Activated CD8-positive, alpha-beta memory T cell treated with anti-CD3 and anti-CD28 coated beads for 48 hours (primary cell): ENCODE measurements at regions not wholly inside any gene's neighbourhood (a gene's known extent, or its start where the extent isn't known, plus 50 kb on each side); places are given as distances from the start of the nearest gene placed in this dataset.
"Not testable (repeated sequence)": the region's sequence is repeated elsewhere in the genome, so short reads cannot be mapped to it uniquely, and the experiment has no call there.

Experiments used
- DNase-seq, 3 experiments: peaks; one replicate each; pipeline ENCODE4 v3.0.0-alpha.2; 2020; ENCODE audit warnings: low read depth in 2 of 3, low spot score in 2 of 3

DNA sequence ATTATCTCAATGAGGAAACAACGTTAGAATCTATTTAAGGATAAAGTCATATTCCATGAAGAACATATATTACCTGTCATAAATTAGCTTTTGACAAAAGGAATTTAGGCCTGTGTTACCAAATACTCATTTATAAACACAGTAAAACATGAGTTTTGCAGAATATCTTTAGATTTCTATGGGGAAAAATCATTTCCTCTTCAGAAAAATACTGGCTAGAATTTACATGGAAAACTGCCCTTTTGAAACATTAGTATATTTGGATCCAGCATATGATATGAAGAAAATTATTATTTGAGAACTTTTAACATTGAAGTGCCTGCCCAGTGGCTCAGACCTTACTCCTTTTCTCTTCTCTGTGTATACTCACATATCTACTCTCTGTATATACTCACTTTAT, 131.4 kb upstream of the NEIL3 start:
- no peak for DNase-seq

DNA sequence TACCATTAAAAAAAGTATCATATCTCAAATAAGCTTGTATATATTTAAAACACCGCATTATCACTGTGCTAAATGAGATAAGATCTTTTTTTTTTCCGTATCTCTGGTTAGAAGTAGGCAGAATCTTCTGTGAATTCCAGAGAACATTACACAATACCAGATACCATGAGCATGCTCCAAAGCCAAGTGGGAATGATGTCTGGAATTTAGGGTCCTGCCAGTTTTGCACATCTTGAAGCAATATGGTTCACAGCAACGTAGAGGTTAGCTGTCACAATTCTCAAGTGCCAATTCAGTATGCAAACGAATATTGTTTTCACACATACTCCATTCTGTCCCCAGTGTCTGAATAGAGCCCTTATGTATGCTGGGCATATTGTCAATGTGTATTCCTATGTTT, 127.5 kb upstream of the NEIL3 start:
- DNase-seq, result no peak

DNA sequence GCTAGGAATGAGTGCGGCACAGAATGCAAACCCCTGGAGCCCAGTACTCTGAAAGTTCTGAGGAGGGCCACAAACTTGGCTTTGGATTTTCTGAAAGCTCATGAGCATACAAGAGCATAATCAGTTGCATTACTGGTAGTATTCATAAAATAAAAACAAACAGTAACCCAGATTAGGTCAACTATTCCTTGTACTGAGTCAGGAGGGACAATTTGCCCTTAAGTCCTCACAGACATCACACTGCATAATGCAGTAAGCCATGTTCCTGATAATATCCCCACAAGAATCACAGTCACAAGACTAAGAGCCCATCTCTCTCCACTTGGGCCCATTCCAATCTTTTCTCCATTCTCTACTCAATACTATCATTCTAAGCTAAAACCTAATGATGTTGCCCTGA, 126.9 kb upstream of the NEIL3 start:
- DNase-seq, result no peak

DNA sequence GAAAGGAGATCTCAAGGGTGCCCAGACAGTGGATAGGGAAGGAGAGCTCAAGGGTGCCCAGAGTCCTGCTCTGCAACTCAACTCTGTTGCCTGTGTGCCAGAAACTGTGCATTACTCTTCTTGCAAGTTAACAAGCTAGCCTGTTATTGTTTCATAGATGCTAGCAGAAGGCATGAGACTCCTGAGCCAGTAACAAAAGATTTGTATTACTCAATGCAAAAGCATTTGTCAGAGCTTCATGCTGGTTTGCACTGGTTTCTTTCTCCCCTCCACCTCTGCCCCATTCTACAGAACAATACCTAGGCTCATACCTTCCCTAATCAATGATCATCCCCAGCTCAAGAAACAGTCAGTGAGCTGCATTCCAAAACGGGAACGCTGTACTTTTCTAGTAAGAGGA, 124.5 kb upstream of the NEIL3 start:
- no peak for DNase-seq

GRCh38 chr4:177185579-177185978, 124.1 kb upstream of the NEIL3 start:
- DNase-seq, result no peak

- no peak for DNase-seq
Observed at GRCh38 chr4:177187371-177187770, 122.3 kb upstream of the NEIL3 start.

- no peak for DNase-seq
Observed at GRCh38 chr4:177190995-177191580, 118.6 kb upstream of the NEIL3 start.

- no peak for DNase-seq
Observed at GRCh38 chr4:177191586-177191985, 118.1 kb upstream of the NEIL3 start.

DNA sequence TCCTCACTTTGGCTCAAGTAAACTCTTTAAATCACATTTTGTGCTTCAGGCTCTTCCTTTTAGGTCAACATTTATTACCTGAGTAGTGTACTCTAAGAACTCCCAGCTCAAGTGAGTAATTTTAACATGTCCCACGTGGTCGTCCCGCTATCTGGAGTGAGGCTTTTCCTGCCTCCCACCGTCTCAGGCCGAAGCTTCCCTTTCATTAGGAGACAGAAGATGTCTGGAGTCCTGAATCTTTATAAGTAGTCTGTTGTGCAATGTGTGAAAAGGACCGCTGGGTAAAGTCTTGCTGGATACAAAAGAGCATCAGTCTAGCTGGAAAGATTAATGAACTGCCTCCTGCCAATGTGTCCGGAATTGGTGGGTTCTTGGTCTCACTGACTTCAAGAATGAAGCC, 117.7 kb upstream of the NEIL3 start:
- no peak for DNase-seq

DNA sequence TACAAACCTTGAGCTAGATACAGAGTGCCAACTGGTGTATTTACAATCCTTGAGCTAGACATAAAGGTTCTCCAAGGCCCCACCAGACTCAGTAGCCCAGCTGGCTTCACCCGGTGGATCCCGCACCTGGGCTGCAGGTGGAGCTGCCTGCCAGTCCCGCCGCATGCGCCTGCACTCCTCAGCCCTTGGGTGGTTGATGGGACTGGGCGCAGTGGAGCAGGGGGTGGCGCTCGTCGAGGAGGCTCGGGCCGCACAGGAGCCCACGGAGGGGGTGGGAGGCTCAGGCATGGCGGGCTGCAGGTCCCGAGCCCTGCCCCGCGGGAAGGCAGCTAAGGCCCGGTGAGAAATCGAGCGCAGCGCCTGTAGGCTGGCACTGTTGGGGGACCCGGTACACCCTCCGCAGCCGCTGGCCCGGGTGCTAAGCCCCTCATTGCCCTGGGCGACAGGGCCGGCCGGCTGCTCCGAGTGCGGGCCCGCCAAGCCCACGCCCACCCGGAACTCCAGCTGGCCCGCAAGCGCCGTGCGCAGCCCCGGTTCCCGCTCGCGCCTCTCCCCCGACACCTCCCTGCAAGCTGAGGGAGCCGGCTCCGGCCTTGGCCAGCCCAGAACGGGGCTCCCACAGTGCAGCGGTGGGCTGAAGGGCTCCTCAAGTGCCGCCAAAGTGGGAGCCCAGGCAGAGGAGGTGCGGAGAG, 116.5 kb upstream of the NEIL3 start:
- not testable (repeated sequence) for DNase-seq

GRCh38 chr4:177194906-177195305, 114.8 kb upstream of the NEIL3 start:
- DNase-seq, result no peak

- DNase-seq, result no peak
Observed at GRCh38 chr4:177196615-177197014, 113.1 kb upstream of the NEIL3 start.

DNA sequence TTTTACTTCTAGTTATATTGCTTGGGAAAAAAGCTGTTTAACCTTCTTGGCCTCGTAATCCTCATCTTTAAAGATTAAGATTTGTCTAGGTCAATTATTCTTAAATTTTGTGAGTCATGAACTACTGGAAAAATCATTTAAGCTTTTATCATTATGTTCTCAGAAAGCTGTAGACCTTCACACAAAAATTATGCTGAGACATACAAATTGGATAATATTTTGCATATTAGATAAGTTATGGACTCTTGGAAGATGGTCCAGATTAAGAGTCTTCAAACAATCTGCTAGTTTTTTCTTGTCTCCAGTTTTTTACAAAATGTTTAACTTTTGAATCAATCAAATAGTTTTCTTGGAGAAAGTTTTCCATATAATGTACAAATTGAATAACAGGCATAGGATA, 108.1 kb upstream of the NEIL3 start:
- no peak for DNase-seq

DNA sequence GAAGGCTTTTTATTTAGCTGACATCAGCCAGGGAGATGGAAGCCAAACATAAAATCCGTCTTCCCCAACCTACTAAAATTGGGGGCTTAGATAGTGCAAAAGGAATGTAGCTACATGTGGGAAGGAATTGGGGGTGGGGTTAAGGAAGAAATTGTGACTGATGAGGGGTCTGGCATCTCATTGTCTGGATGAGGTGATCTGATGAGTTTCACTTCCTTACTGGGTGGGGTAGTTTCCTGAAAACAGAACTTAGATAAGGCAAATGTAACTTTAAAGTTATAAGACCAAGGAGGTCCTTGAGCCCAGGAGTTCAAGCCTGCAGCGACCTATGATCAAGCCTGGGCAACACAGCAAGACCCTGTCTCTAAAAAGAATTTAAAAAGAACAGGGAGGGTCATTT, 105.5 kb upstream of the NEIL3 start:
- no peak for DNase-seq

DNA sequence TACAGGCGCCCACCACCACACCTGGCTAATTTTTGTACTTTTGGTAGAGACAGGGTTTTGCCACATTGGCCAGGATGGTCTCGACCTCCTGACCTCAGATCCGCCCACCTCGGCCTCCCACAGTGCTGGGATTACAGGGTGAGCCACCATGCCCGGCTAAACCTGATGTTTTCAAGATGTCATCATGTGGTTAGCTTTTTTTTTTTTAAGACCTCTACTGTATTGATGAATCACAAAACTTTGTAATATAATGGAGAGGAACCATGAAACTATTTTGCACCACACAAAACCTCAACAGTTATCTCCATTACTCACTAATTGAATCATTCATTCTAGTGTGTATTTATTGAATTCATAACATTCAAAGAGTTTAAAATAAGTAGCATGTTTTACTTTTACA, 94.7 kb upstream of the NEIL3 start:
- DNase-seq, result peak in 1 of 3 experiments; percentile 6

DNA sequence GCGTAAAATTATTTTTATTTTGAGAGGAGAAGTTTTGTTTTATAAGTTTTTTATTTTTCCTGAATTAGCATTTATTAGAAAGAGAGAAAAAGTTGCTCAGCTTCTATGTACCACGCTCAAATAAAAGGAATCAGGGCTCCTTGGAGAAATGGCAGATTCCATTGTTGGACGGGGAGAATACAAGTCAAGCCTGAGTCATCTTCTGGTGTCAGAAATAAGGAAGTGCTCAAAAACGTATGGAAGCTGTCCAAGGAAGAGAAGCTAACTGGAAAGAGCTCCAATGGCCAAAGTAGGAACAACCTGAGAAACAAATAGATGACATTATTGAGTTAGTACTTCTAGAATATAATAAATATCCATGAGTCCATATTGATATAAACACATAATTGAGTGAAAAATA, 89.3 kb upstream of the NEIL3 start:
- DNase-seq, result no peak

- no peak for DNase-seq
Observed at GRCh38 chr4:177222781-177223180, 86.9 kb upstream of the NEIL3 start.

- no peak for DNase-seq
Observed at GRCh38 chr4:177225605-177226004, 84.1 kb upstream of the NEIL3 start.

- DNase-seq, result no peak
Observed at GRCh38 chr4:177227636-177228035, 82.0 kb upstream of the NEIL3 start.

DNA sequence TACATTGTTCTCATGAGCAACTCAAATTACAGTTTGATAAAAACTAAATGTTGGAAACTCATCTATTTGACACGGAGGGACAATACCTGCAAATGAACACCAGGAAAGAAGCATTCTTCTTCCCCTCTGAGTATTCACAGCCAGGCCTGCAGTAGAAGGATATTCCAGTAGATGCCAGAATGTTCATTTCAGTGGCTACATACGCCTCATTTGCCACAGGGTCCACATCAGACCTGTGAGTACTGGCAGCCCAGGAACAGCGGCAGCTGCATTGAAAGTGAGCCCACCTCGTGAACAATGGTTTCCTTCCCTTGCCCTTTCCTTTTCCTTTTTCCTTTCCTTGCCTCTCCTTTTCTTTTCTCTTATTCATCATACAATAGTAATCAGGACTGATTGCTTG, 81.1 kb upstream of the NEIL3 start:
- no peak for DNase-seq

- no peak for DNase-seq
Observed at GRCh38 chr4:177229331-177229730, 80.3 kb upstream of the NEIL3 start.

DNA sequence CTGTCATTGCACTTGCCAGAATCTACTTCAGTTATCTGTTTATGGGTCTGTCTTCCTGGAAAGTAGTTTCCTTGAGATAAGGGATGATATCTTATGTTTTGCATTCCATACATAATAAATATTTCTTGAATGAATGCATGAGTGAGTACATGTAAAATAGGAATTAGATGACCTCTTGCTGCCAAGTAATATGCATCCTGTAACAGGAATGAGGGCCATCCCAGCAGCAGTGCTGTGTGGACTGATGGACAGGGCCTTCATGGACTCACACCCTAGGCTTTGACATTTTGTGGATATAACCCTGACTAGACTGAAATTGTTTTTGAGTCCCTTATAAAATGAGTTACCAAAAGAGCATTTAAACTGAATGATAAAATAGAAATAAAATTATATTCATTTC, 77.2 kb upstream of the NEIL3 start:
- no peak for DNase-seq

- DNase-seq, result no peak
Observed at GRCh38 chr4:177235026-177235425, 74.6 kb upstream of the NEIL3 start.
